PC-3 (cell line): ENCODE measurements at regions not wholly inside any gene's neighbourhood (a gene's known extent, or its start where the extent isn't known, plus 50 kb on each side); places are given as distances from the start of the nearest gene placed in this dataset.
A peak's percentile ranks its signal among the peaks of the same experiment; 100 is the strongest.

ENCODE experiments used
- ATAC-seq: fragments of 200-7000 bp; cut with Tn5 transposase; 2 replicates; pipeline ENCODE4 v1.9.1; 2020; ENCODE audit warnings: mild to moderate bottlenecking, moderate library complexity
- BruUV-seq: library from RNA; stranded (reverse); fragments of 400-500 nt; replicated peaks from 2 replicates; lab custom pipeline; 2021; lab: Mats Ljungman, UMichigan
- CTCF ChIA-PET: fragments of 300-600 bp; sonication (Branson Sonifier 250); formaldehyde crosslinking; loops from one replicate; lab custom pipeline; 2022; ENCODE audit warnings: antibody characterized with exemption; lab: Charles Lee
- POLR2A ChIA-PET: fragments of 300-600 bp; sonication (Branson Sonifier 250); formaldehyde crosslinking; loops from one replicate; lab custom pipeline; 2022; ENCODE audit warnings: antibody characterized with exemption; ENCODE audit not compliant: unreplicated experiment; lab: Charles Lee
- DNase-seq: peaks from one replicate; pipeline ENCODE4 v3.0.0-alpha.2; 2015
- H2AFZ ChIP-seq: fragments of 300-600 bp; sonication (generic); 2 replicates; pipeline ENCODE4 v1.6.0; 2016; ENCODE audit warnings: antibody characterized with exemption, low read length
- H3F3A ChIP-seq: fragments of 300-600 bp; sonication (generic); one replicate; pipeline ENCODE4 v1.6.0; 2017; ENCODE audit warnings: antibody characterized with exemption, low read length, control low read depth, mild to moderate bottlenecking; ENCODE audit not compliant: unreplicated experiment
- H3K27ac ChIP-seq: fragments of 300-600 bp; sonication (generic); 2 replicates; pipeline ENCODE4 v1.5.1; 2016; ENCODE audit warnings: mild to moderate bottlenecking, low read length
- H3K27me3 ChIP-seq: fragments of 300-600 bp; sonication (generic); 2 replicates; pipeline ENCODE4 v1.6.1; 2016; ENCODE audit warnings: low read length, mixed read lengths
- H3K36me3 ChIP-seq: fragments of 300-600 bp; sonication (generic); 2 replicates; pipeline ENCODE4 v1.6.1; 2016; ENCODE audit warnings: low read depth, mixed run types, low read length, mixed read lengths
- H3K4me1 ChIP-seq: fragments of 300-600 bp; sonication (generic); 2 replicates; pipeline ENCODE4 v1.5.1; 2016; ENCODE audit warnings: low read length; ENCODE audit not compliant: insufficient read depth
- H3K4me2 ChIP-seq: fragments of 300-600 bp; sonication (generic); 2 replicates; pipeline ENCODE4 v1.6.0; 2016; ENCODE audit warnings: low read length
- H3K4me3 ChIP-seq: fragments of 300-600 bp; sonication (generic); 2 replicates; pipeline ENCODE4 v1.5.1; 2016; ENCODE audit warnings: mild to moderate bottlenecking, low read length, mixed read lengths
- H3K79me2 ChIP-seq: fragments of 300-600 bp; sonication (generic); 2 replicates; pipeline ENCODE4 v1.6.1; 2017; ENCODE audit warnings: low read length, mixed read lengths
- H3K9ac ChIP-seq: fragments of 300-600 bp; sonication (generic); 2 replicates; pipeline ENCODE4 v1.6.0; 2016; ENCODE audit warnings: mild to moderate bottlenecking, low read length
- H3K9me2 ChIP-seq: fragments of 300-600 bp; sonication (generic); replicated peaks from 2 replicates; pipeline ENCODE4 v1.6.1; 2016; ENCODE audit warnings: mixed run types, low read length, mixed read lengths
- H3K9me3 ChIP-seq: fragments of 300-600 bp; sonication (generic); 2 replicates; pipeline ENCODE4 v1.6.1; 2016; ENCODE audit warnings: low read length, mixed read lengths
- H4K20me1 ChIP-seq: fragments of 300-600 bp; sonication (generic); 2 replicates; pipeline ENCODE4 v1.6.1; 2016; ENCODE audit warnings: low read length, mixed read lengths
- CTCF ChIP-seq: fragments of 300-600 bp; sonication (generic); conservative IDR thresholded peaks from 2 replicates; pipeline ENCODE4 v1.5.1; 2017; ENCODE audit warnings: antibody characterized with exemption, low read depth, mild to moderate bottlenecking, low read length
- EZH2 ChIP-seq: fragments of 300-600 bp; sonication (generic); IDR thresholded peaks from one replicate; pipeline ENCODE4 v1.6.1; 2017; ENCODE audit warnings: antibody characterized with exemption, mild to moderate bottlenecking, low read length; ENCODE audit not compliant: unreplicated experiment
- EZH2phosphoT487 ChIP-seq: fragments of 300-600 bp; sonication (generic); IDR thresholded peaks from 2 replicates; pipeline ENCODE4 v1.6.1; 2018; ENCODE audit warnings: mild to moderate bottlenecking, antibody characterized with exemption, low read length, borderline replicate concordance
- intact Hi-C: fragments of 100-400 bp; cut with micrococcal nuclease; formaldehyde crosslinking; loops from 2 replicates; pipeline ENCODE4 v1.9.0; 2023

DNA sequence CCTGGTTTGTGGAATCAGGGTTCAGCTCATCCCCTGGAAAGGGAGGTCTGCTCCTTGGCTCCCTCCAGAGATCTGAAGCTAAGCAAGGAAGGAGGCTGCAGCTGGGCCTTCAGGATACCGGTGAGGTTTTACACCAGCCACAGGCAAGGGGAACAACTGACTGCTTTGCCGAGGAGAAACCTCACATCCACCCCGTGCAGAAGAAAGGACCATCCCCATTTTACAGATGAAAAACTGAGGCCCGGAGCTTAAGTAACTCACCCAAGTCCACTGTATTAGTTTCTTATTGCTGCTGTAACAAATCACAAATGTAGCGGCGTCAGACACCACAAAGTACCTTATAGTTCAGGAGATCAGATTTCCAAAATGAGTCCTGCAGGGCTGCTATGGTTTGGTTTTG lies 173.7 kb downstream of the MN1 start:
- TF ChIP-seq EZH2, result no peak
- TF ChIP-seq EZH2phosphoT487, result no peak
- TF ChIP-seq CTCF, result no peak
- Histone ChIP-seq H3F3A (no peaks in the 10 kb centered on the region), H3K4me3 (no peak overlapping the region), H3K9me2 (no peaks in the 10 kb centered on the region), H3K27me3 (no peaks in the 10 kb centered on the region), H4K20me1 (no peaks in the 10 kb centered on the region), H3K4me2 (no peak overlapping the region), H3K9me3 (no peaks in the 10 kb centered on the region), H3K4me1 (no peaks in the 10 kb centered on the region), H2AFZ (no peak overlapping the region), H3K9ac (no peak overlapping the region), H3K27ac (no peak overlapping the region), H3K36me3 (no peaks in the 10 kb centered on the region), H3K79me2 (no peaks in the 10 kb centered on the region)
- DNase-seq, result no peak
- no peak for ATAC-seq
- no TSS peak for BruUV-seq
- intact Hi-C loops, result no loop called here
- CTCF ChIA-PET, result no interaction called here
- POLR2A ChIA-PET, result no interaction called here

- H3K4me3 ChIP-seq, result no peak overlapping the region
- no peaks in the 10 kb centered on the region for H3K9me3 ChIP-seq
- H2AFZ ChIP-seq, result no peak overlapping the region
- BruUV-seq, result no TSS peak
- no peaks in the 10 kb centered on the region for H3K27me3 ChIP-seq
- H3K9me2 ChIP-seq, result no peaks in the 10 kb centered on the region
- H3K4me2 ChIP-seq, result no peak overlapping the region
- no peaks in the 10 kb centered on the region for H3K79me2 ChIP-seq
- H3K27ac ChIP-seq, result no peak overlapping the region
- ATAC-seq, result no peak
- POLR2A ChIA-PET, result no interaction called here
- no peaks in the 10 kb centered on the region for H3F3A ChIP-seq
- no peaks in the 10 kb centered on the region for H3K4me1 ChIP-seq
- TF ChIP-seq CTCF (no peak), EZH2 (no peak), EZH2phosphoT487 (no peak)
- intact Hi-C loops, result no loop called here
- CTCF ChIA-PET, result no interaction called here
- no peak for DNase-seq
- H4K20me1 ChIP-seq, result no peaks in the 10 kb centered on the region
- H3K9ac ChIP-seq, result no peak overlapping the region
- H3K36me3 ChIP-seq, result no peaks in the 10 kb centered on the region
Measured at GRCh38 chr22:27628341-27628740, 173.2 kb downstream of the MN1 start.

DNA sequence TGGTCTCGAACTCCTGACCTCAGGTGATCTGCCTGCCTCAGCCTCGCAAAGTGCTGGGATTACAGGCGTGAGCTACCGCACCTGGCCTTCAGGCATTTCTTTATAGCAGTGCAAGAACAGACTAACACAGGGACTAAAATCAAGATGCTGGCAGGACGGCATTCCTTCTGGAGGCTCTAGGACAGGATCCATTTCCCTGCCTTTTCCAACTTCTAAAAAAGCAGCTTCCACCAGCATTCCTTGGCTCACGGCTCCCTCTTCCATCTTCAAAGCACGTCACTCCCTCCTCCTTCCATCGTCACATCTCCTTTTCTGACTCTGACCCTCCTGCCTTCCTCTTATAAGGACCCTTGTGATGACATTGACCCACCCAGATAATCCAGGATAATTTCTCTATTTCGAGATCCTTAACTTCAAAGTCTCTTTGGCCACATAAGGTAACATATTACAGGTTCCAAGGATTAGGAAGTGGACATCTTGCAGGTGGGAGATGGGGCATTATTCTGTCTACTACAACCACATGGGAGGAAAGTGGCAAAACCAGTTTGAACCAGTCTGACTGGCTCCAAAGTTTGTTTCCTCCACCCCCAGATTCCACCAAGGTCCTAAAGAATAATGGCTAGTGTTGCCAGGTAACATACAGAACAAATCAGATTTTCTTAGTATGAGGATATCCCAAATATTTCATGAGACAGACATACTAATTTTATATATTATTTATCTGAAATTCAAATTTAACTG lies 172.5 kb downstream of the MN1 start:
- Histone ChIP-seq H2AFZ (no peak overlapping the region), H3F3A (no peaks in the 10 kb centered on the region), H4K20me1 (no peaks in the 10 kb centered on the region), H3K79me2 (no peaks in the 10 kb centered on the region), H3K9me3 (no peaks in the 10 kb centered on the region), H3K4me2 (no peak overlapping the region), H3K27me3 (no peaks in the 10 kb centered on the region), H3K9me2 (no peaks in the 10 kb centered on the region), H3K4me3 (no peak overlapping the region), H3K4me1 (no peaks in the 10 kb centered on the region), H3K27ac (no peak overlapping the region), H3K36me3 (no peaks in the 10 kb centered on the region), H3K9ac (no peak overlapping the region)
- TF ChIP-seq EZH2 (no peak), EZH2phosphoT487 (no peak), CTCF (no peak)
- ATAC-seq (no peak), DNase-seq (peak; percentile 63)
- ChIA-PET POLR2A (no interaction called here), CTCF (no interaction called here)
- no TSS peak for BruUV-seq
- intact Hi-C loops, result no loop called here
